ENCODE measurements at regions not wholly inside any gene's neighbourhood (a gene's known extent, or its start where the extent isn't known, plus 50 kb on each side); places are given as distances from the start of the nearest gene placed in this dataset.

GRCh38 chr7:125551008-125551407, 621.4 kb upstream of the POT1 start:
- H3K9me3 ChIP-seq, result no peaks in the 10 kb centered on the region
- intact Hi-C loops (cut with DNase I), result no loop called here
- WGBS, result 89% methylated on average over 5 of the region's 5 CpGs

GRCh38 chr7:125547505-125547904, 617.9 kb upstream of the POT1 start:
- H3K4me1 ChIP-seq (replicated peaks), result no peaks in the 10 kb centered on the region
- H3K9me3 ChIP-seq, result no peaks in the 10 kb centered on the region
- intact Hi-C loops (cut with DNase I), result no loop called here
- DNase-seq (ENCODE audit: low spot score), result no peak
- no peak overlapping the region for H3K27ac ChIP-seq
- H3K4me3 ChIP-seq, result no peak overlapping the region
- H3K27me3 ChIP-seq (replicated peaks; ENCODE audit: insufficient read depth), result no peaks in the 10 kb centered on the region
- TF ChIP-seq CTCF (IDR thresholded peaks at IDR 0.05) (no peak), POLR2A (IDR thresholded peaks at IDR 0.05) (no peak), POLR2AphosphoS5 (IDR thresholded peaks at IDR 0.05) (no peak)
- WGBS, result 67% methylated on average over 2 of the region's 2 CpGs
- no peaks in the 10 kb centered on the region for H3K36me3 ChIP-seq

More at GRCh38 chr7:125551008-125551407, 621.4 kb upstream of the POT1 start:
- no peaks in the 10 kb centered on the region for H3K36me3 ChIP-seq
- H3K4me3 ChIP-seq, result no peak overlapping the region
- no peaks in the 10 kb centered on the region for H3K4me1 ChIP-seq (replicated peaks)
- TF ChIP-seq POLR2A (IDR thresholded peaks at IDR 0.05) (no peak), CTCF (IDR thresholded peaks at IDR 0.05) (no peak), POLR2AphosphoS5 (IDR thresholded peaks at IDR 0.05) (no peak)
- H3K27me3 ChIP-seq (replicated peaks; ENCODE audit: insufficient read depth), result no peaks in the 10 kb centered on the region
- no peak for DNase-seq (ENCODE audit: low spot score)
- H3K27ac ChIP-seq, result no peak overlapping the region

- 78% methylated on average over 1 of the region's 1 CpG for WGBS
- H3K4me1 ChIP-seq (replicated peaks), result no peaks in the 10 kb centered on the region
- no peaks in the 10 kb centered on the region for H3K9me3 ChIP-seq
- intact Hi-C loops (cut with DNase I), result no loop called here
- H3K36me3 ChIP-seq, result no peaks in the 10 kb centered on the region
- no peaks in the 10 kb centered on the region for H3K27me3 ChIP-seq (replicated peaks; ENCODE audit: insufficient read depth)
- H3K4me3 ChIP-seq, result no peak overlapping the region
- no peak overlapping the region for H3K27ac ChIP-seq
- no peak for DNase-seq (ENCODE audit: low spot score)
- TF ChIP-seq CTCF (IDR thresholded peaks at IDR 0.05), result no peak
- no peak for TF ChIP-seq POLR2AphosphoS5 (IDR thresholded peaks at IDR 0.05)
- no peak for TF ChIP-seq POLR2A (IDR thresholded peaks at IDR 0.05)
These were observed 600.9 kb upstream of the POT1 start for GRCh38 chr7:125530553-125530952.

GRCh38 chr7:125529249-125529648, 599.6 kb upstream of the POT1 start:
- 89% methylated on average over 1 of the region's 1 CpG for WGBS
- intact Hi-C loops (cut with DNase I), result no loop called here
- Histone ChIP-seq H3K4me1 (replicated peaks) (no peaks in the 10 kb centered on the region), H3K4me3 (no peak overlapping the region), H3K9me3 (no peaks in the 10 kb centered on the region), H3K27me3 (replicated peaks; ENCODE audit: insufficient read depth) (no peaks in the 10 kb centered on the region), H3K27ac (no peak overlapping the region), H3K36me3 (no peaks in the 10 kb centered on the region)
- no peak for DNase-seq (ENCODE audit: low spot score)
- TF ChIP-seq POLR2A (IDR thresholded peaks at IDR 0.05) (no peak), CTCF (IDR thresholded peaks at IDR 0.05) (no peak), POLR2AphosphoS5 (IDR thresholded peaks at IDR 0.05) (no peak)

- Histone ChIP-seq H3K4me1 (replicated peaks) (no peaks in the 10 kb centered on the region), H3K36me3 (no peaks in the 10 kb centered on the region), H3K27ac (no peak overlapping the region), H3K9me3 (no peaks in the 10 kb centered on the region), H3K4me3 (no peak overlapping the region), H3K27me3 (replicated peaks; ENCODE audit: insufficient read depth) (no peaks in the 10 kb centered on the region)
- intact Hi-C loops (cut with DNase I), result no loop called here
- no peak for TF ChIP-seq POLR2A (IDR thresholded peaks at IDR 0.05)
- no peak for TF ChIP-seq CTCF (IDR thresholded peaks at IDR 0.05)
- WGBS, result 89% methylated on average over 5 of the region's 5 CpGs
- DNase-seq (ENCODE audit: low spot score), result no peak
These were observed 597.3 kb upstream of the POT1 start for GRCh38 chr7:125526958-125527357.

All from prostate gland (tissue), 2 donors.